Endodermal cell (in vitro differentiated cells): ENCODE measurements at regions not wholly inside any gene's neighbourhood (a gene's known extent, or its start where the extent isn't known, plus 50 kb on each side); places are given as distances from the start of the nearest gene placed in this dataset.

Experiments
- DNase-seq: peaks from one replicate; pipeline ENCODE4 v3.0.0-alpha.2; 2017
- H3K27ac ChIP-seq: 2 replicates; pipeline ENCODE4 v1.5.1; 2013; ENCODE audit warnings: mild to moderate bottlenecking, low read depth, low read length, moderate library complexity
- H3K27me3 ChIP-seq: 2 replicates; pipeline ENCODE4 v1.6.1; 2013; ENCODE audit warnings: mild to moderate bottlenecking, low read length, moderate library complexity; ENCODE audit not compliant: insufficient read depth, control insufficient read depth, poor library complexity, severe bottlenecking
- H3K36me3 ChIP-seq: 2 replicates; pipeline ENCODE4 v1.7.0; 2013; ENCODE audit warnings: mild to moderate bottlenecking, low read length, moderate library complexity; ENCODE audit not compliant: control insufficient read depth, insufficient read depth
- H3K4me1 ChIP-seq: one replicate; pipeline ENCODE4 v1.7.0; 2013; ENCODE audit warnings: low read length; ENCODE audit not compliant: control insufficient read depth, insufficient read depth
- H3K4me3 ChIP-seq: 2 replicates; pipeline ENCODE4 v1.5.1; 2013; ENCODE audit warnings: mild to moderate bottlenecking, low read length, moderate library complexity
- H3K9ac ChIP-seq: 2 replicates; pipeline ENCODE4 v1.6.1; 2013; ENCODE audit warnings: mild to moderate bottlenecking, low read length, moderate library complexity; ENCODE audit not compliant: poor library complexity, severe bottlenecking; ENCODE audit errors: extremely low read depth
- H3K9me3 ChIP-seq: 2 replicates; pipeline ENCODE4 v1.6.1; 2013; ENCODE audit warnings: mild to moderate bottlenecking, low read length, moderate library complexity; ENCODE audit not compliant: control insufficient read depth
- H3K27ac Mint-ChIP-seq: 2 replicates; pipeline ENCODE4 v1.8.0; 2020; ENCODE audit warnings: mixed read lengths
- H3K27me3 Mint-ChIP-seq: 2 replicates; pipeline ENCODE4 v1.8.0; 2021; ENCODE audit warnings: mild to moderate bottlenecking, mixed read lengths; ENCODE audit not compliant: insufficient read depth
- H3K36me3 Mint-ChIP-seq: 2 replicates; pipeline ENCODE4 v1.8.0; 2020; ENCODE audit warnings: low read depth, mixed read lengths
- H3K4me1 Mint-ChIP-seq: 2 replicates; pipeline ENCODE4 v1.8.0; 2020; ENCODE audit warnings: mixed read lengths
- H3K4me3 Mint-ChIP-seq: 2 replicates; pipeline ENCODE4 v1.8.0; 2020; ENCODE audit warnings: mild to moderate bottlenecking, moderate library complexity, mixed read lengths
- H3K9me3 Mint-ChIP-seq: 2 replicates; pipeline ENCODE4 v1.8.0; 2020; ENCODE audit warnings: mild to moderate bottlenecking, mixed read lengths
- WGBS, 2 experiments: methylation state at CpG; one replicate each; pipeline versions ENCODE4 v1.1.5 to v1.1.7; 2013; ENCODE audit warnings: missing lambda C conversion rate in 2 of 2, mixed read lengths in 1 of 2; ENCODE audit not compliant: insufficient coverage in 1 of 2, insufficient read length in 1 of 2; 5-methylcytosine and 5-hydroxymethylcytosine counted together
- TF ChIP-seq, protein P1 (sequence below): fragments of 200-600 bp; sonication (generic); conservative IDR thresholded peaks from 2 replicates; pipeline ENCODE4 v1.5.0; 2021; ENCODE audit warnings: antibody characterized with exemption, mild to moderate bottlenecking

GRCh38 chr12:93156086-93156716 is 221.5 kb upstream of the NUDT4 start:
- Histone ChIP-seq H3K36me3 (no peaks in the 10 kb centered on the region), H3K9me3 (peaks cover 17% of the 10 kb centered on the region), H3K4me1 (no peaks in the 10 kb centered on the region), H3K9ac (no peak overlapping the region), H3K27me3 (no peaks in the 10 kb centered on the region), H3K27ac (no peak overlapping the region), H3K4me3 (no peak overlapping the region)
- H3K27me3 Mint-ChIP-seq: peaks cover 2% of the 10 kb centered on the region
- H3K9me3 Mint-ChIP-seq: peaks cover 21% of the 10 kb centered on the region
- no peak overlapping the region for H3K27ac Mint-ChIP-seq
- H3K4me3 Mint-ChIP-seq: no peak overlapping the region
- WGBS, 2 experiments: 85 to 87% methylated on average over 3 to 7 of the region's 7 CpGs
- TF ChIP-seq, protein P1, sequence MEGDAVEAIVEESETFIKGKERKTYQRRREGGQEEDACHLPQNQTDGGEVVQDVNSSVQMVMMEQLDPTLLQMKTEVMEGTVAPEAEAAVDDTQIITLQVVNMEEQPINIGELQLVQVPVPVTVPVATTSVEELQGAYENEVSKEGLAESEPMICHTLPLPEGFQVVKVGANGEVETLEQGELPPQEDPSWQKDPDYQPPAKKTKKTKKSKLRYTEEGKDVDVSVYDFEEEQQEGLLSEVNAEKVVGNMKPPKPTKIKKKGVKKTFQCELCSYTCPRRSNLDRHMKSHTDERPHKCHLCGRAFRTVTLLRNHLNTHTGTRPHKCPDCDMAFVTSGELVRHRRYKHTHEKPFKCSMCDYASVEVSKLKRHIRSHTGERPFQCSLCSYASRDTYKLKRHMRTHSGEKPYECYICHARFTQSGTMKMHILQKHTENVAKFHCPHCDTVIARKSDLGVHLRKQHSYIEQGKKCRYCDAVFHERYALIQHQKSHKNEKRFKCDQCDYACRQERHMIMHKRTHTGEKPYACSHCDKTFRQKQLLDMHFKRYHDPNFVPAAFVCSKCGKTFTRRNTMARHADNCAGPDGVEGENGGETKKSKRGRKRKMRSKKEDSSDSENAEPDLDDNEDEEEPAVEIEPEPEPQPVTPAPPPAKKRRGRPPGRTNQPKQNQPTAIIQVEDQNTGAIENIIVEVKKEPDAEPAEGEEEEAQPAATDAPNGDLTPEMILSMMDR: no peak
- peaks cover 3% of the 10 kb centered on the region for H3K36me3 Mint-ChIP-seq
- peaks cover 9% of the 10 kb centered on the region for H3K4me1 Mint-ChIP-seq
- no peak for DNase-seq

DNA sequence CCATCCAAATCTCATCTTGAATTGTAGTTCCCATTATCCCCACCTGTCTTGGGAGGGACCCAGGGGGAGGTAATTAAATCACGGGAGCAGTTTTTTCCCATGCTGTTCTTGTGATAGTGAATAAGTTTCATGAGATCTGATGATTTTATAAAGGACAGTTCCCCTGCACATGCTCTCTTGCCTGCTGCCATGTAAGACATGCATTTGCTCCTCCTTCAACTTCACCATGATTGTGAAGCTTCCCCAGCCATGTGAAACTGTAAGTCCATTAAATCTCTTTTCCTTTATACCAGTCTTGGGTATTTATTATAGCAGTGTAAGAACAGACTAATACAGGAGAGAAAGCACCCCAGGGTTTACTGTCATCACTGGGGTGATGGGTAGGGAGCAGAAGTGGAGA is 220.4 kb upstream of the NUDT4 start:
- Mint-ChIP-seq H3K36me3 (peaks cover 3% of the 10 kb centered on the region), H3K4me3 (no peak overlapping the region), H3K27ac (no peak overlapping the region), H3K9me3 (peaks cover 21% of the 10 kb centered on the region), H3K27me3 (peaks cover 2% of the 10 kb centered on the region), H3K4me1 (peaks cover 9% of the 10 kb centered on the region)
- Histone ChIP-seq H3K9ac (no peak overlapping the region), H3K4me3 (no peak overlapping the region), H3K36me3 (no peaks in the 10 kb centered on the region), H3K27me3 (no peaks in the 10 kb centered on the region), H3K4me1 (no peaks in the 10 kb centered on the region), H3K27ac (no peak overlapping the region), H3K9me3 (peaks cover 17% of the 10 kb centered on the region)
- no CpG with 5 or more reads among the region's 1 CpG for WGBS, 2 experiments
- DNase-seq: no peak
- TF ChIP-seq, protein P1: no peak

GRCh38 chr12:93158065-93158843 is 219.5 kb upstream of the NUDT4 start:
- TF ChIP-seq, protein P1: no peak
- no peaks in the 10 kb centered on the region for H3K4me1 ChIP-seq
- no peaks in the 10 kb centered on the region for H3K36me3 ChIP-seq
- H3K27ac Mint-ChIP-seq: no peak overlapping the region
- peaks cover 9% of the 10 kb centered on the region for H3K4me1 Mint-ChIP-seq
- peaks cover 2% of the 10 kb centered on the region for H3K27me3 Mint-ChIP-seq
- no peak overlapping the region for H3K9ac ChIP-seq
- WGBS, 2 experiments: 92% methylated on average over 2 to 4 of the region's 4 CpGs
- peaks cover 17% of the 10 kb centered on the region for H3K9me3 ChIP-seq
- H3K27ac ChIP-seq: no peak overlapping the region
- peaks cover 3% of the 10 kb centered on the region for H3K36me3 Mint-ChIP-seq
- H3K4me3 ChIP-seq: peak overlapping the region; percentile 63
- no peaks in the 10 kb centered on the region for H3K27me3 ChIP-seq
- H3K4me3 Mint-ChIP-seq: no peak overlapping the region
- no peak for DNase-seq
- peaks cover 21% of the 10 kb centered on the region for H3K9me3 Mint-ChIP-seq
